H9 (cell line): ENCODE measurements at regions not wholly inside any gene's neighbourhood (a gene's known extent, or its start where the extent isn't known, plus 50 kb on each side); places are given as distances from the start of the nearest gene placed in this dataset.

Experiments
- DNase-seq: peaks from one replicate; pipeline ENCODE4 v3.0.0-alpha.2; 2017
- H2AFZ ChIP-seq: one replicate; pipeline ENCODE4 v1.6.1; 2013; ENCODE audit warnings: mild to moderate bottlenecking, low read length, control low read depth, moderate library complexity
- H2AK5ac ChIP-seq: 2 replicates; pipeline ENCODE4 v1.6.1; 2013; ENCODE audit warnings: low read length, control low read depth, mixed read lengths; ENCODE audit not compliant: insufficient read length
- H2BK120ac ChIP-seq: one replicate; pipeline ENCODE4 v1.6.1; 2013; ENCODE audit warnings: low read depth, mild to moderate bottlenecking, low read length, control low read depth, inconsistent platforms; ENCODE audit not compliant: poor library complexity, severe bottlenecking
- H2BK12ac ChIP-seq: 2 replicates; pipeline ENCODE4 v1.6.1; 2013; ENCODE audit warnings: low read length, control low read depth, mixed read lengths, low read depth; ENCODE audit not compliant: insufficient read length
- H2BK15ac ChIP-seq: 2 replicates; pipeline ENCODE4 v1.6.1; 2013; ENCODE audit warnings: low read depth, low read length, control low read depth
- H2BK20ac ChIP-seq: one replicate; pipeline ENCODE4 v1.6.1; 2013; ENCODE audit warnings: low read depth, mild to moderate bottlenecking, low read length, control low read depth, inconsistent platforms; ENCODE audit not compliant: poor library complexity, severe bottlenecking
- H2BK5ac ChIP-seq: 2 replicates; pipeline ENCODE4 v1.6.1; 2013; ENCODE audit warnings: low read length, control low read depth, mixed read lengths; ENCODE audit not compliant: insufficient read length
- H3K14ac ChIP-seq: 2 replicates; pipeline ENCODE4 v1.6.1; 2013; ENCODE audit warnings: low read length, control low read depth; ENCODE audit not compliant: insufficient read depth
- H3K18ac ChIP-seq: 2 replicates; pipeline ENCODE4 v1.6.1; 2013; ENCODE audit warnings: low read depth, mild to moderate bottlenecking, mixed read lengths, low read length, control low read depth; ENCODE audit not compliant: insufficient read length
- H3K23ac ChIP-seq: 2 replicates; pipeline ENCODE4 v1.6.1; 2013; ENCODE audit warnings: low read length, control low read depth, mixed read lengths, low read depth; ENCODE audit not compliant: insufficient read length
- H3K23me2 ChIP-seq: 2 replicates; pipeline ENCODE4 v1.6.1; 2013; ENCODE audit warnings: low read depth, mild to moderate bottlenecking, mixed read lengths, low read length, control low read depth; ENCODE audit not compliant: insufficient read length, poor library complexity, severe bottlenecking
- H3K27ac ChIP-seq: 2 replicates; pipeline ENCODE4 v1.5.1; 2013; ENCODE audit warnings: low read length, control low read depth, mixed read lengths, low read depth; ENCODE audit not compliant: insufficient read length
- H3K27me3 ChIP-seq: 2 replicates; pipeline ENCODE4 v1.6.1; 2013; ENCODE audit warnings: low read length, control low read depth, inconsistent platforms; ENCODE audit not compliant: insufficient read depth
- H3K4ac ChIP-seq: 2 replicates; pipeline ENCODE4 v1.6.1; 2013; ENCODE audit warnings: low read depth, mild to moderate bottlenecking, control low read depth, inconsistent platforms, low read length, moderate library complexity
- H3K4me1 ChIP-seq: 2 replicates; pipeline ENCODE4 v1.6.1; 2013; ENCODE audit warnings: low read length, control low read depth, inconsistent platforms; ENCODE audit not compliant: insufficient read depth
- H3K4me2 ChIP-seq: 2 replicates; pipeline ENCODE4 v1.6.1; 2013; ENCODE audit warnings: low read length, control low read depth, mixed read lengths; ENCODE audit not compliant: insufficient read length, insufficient read depth
- H3K56ac ChIP-seq: 2 replicates; pipeline ENCODE4 v1.6.1; 2013; ENCODE audit warnings: low read depth, mild to moderate bottlenecking, mixed read lengths, low read length, control low read depth; ENCODE audit not compliant: insufficient read length
- H3K79me1 ChIP-seq: 2 replicates; pipeline ENCODE4 v1.6.1; 2013; ENCODE audit warnings: low read depth, mild to moderate bottlenecking, moderate library complexity, low read length, control low read depth, inconsistent platforms; ENCODE audit not compliant: insufficient read depth, poor library complexity, severe bottlenecking
- H3K79me2 ChIP-seq: 2 replicates; pipeline ENCODE4 v1.6.1; 2013; ENCODE audit warnings: low read length, control low read depth, inconsistent platforms; ENCODE audit not compliant: insufficient read depth
- H3K9ac ChIP-seq: 2 replicates; pipeline ENCODE4 v1.6.1; 2013; ENCODE audit warnings: low read length, control low read depth, mixed read lengths; ENCODE audit not compliant: insufficient read length; ENCODE audit errors: extremely low read depth
- H3K9me3 ChIP-seq: one replicate; pipeline ENCODE4 v1.6.1; 2013; ENCODE audit warnings: low read depth, low read length, inconsistent platforms; ENCODE audit not compliant: control insufficient read depth
- H3T11ph ChIP-seq: one replicate; pipeline ENCODE4 v1.6.1; 2013; ENCODE audit warnings: mild to moderate bottlenecking, low read length, control low read depth, inconsistent platforms
- H4K20me1 ChIP-seq: one replicate; pipeline ENCODE4 v1.6.1; 2013; ENCODE audit not compliant: control insufficient read depth, insufficient read length, insufficient read depth
- H4K5ac ChIP-seq: 2 replicates; pipeline ENCODE4 v1.6.1; 2013; ENCODE audit warnings: low read depth, mild to moderate bottlenecking, mixed read lengths, low read length, control low read depth; ENCODE audit not compliant: insufficient read length
- H4K8ac ChIP-seq: replicated peaks from 2 replicates; pipeline ENCODE4 v1.6.1; 2013; ENCODE audit warnings: low read length, control low read depth, mixed read lengths, low read depth; ENCODE audit not compliant: insufficient read length
- H4K91ac ChIP-seq: 2 replicates; pipeline ENCODE4 v1.6.1; 2013; ENCODE audit warnings: low read depth, mild to moderate bottlenecking, moderate library complexity, mixed read lengths, low read length, control low read depth; ENCODE audit not compliant: insufficient read length
- H3K27ac Mint-ChIP-seq, 3 experiments: 2 replicates in 2 of 3; 3 replicates in 1 of 3; pipeline ENCODE4 v1.8.0; 2020 to 2021; ENCODE audit warnings: mixed read lengths in 3 of 3, mild to moderate bottlenecking in 1 of 3, moderate library complexity in 1 of 3
- H3K27me3 Mint-ChIP-seq: 2 replicates; pipeline ENCODE4 v1.8.0; 2021; ENCODE audit warnings: low read depth, mild to moderate bottlenecking, moderate library complexity, mixed read lengths
- H3K36me3 Mint-ChIP-seq, 3 experiments: 2 replicates in 2 of 3; 3 replicates in 1 of 3; pipeline ENCODE4 v1.8.0; 2020 to 2021; ENCODE audit warnings: low read depth in 3 of 3, mixed read lengths in 3 of 3; ENCODE audit not compliant: insufficient read depth in 1 of 3
- H3K4me1 Mint-ChIP-seq, 2 experiments: 2 replicates each; pipeline ENCODE4 v1.8.0; 2020; ENCODE audit warnings: mixed read lengths in 2 of 2
- H3K4me3 Mint-ChIP-seq, 2 experiments: 2 replicates in 1 of 2; 3 replicates in 1 of 2; pipeline ENCODE4 v1.8.0; 2020 to 2021; ENCODE audit warnings: mild to moderate bottlenecking in 2 of 2, mixed read lengths in 2 of 2, moderate library complexity in 1 of 2
- H3K9me3 Mint-ChIP-seq, 2 experiments: 2 replicates in 1 of 2; 3 replicates in 1 of 2; pipeline ENCODE4 v1.8.0; 2020; ENCODE audit warnings: mild to moderate bottlenecking in 2 of 2, mixed read lengths in 2 of 2, moderate library complexity in 1 of 2
- WGBS: extraction: QIAGEN DNeasy Blood & Tissue Kit; methylation state at CpG from one replicate; pipeline ENCODE4 v1.1.7; 2013; ENCODE audit warnings: missing lambda C conversion rate, low lambda C conversion rate, mixed read lengths; ENCODE audit not compliant: insufficient read length; ENCODE audit errors: extremely low coverage; 5-methylcytosine and 5-hydroxymethylcytosine counted together
- TF ChIP-seq, protein P1 (sequence below): fragments of 200-600 bp; sonication (generic); conservative IDR thresholded peaks from 3 replicates; pipeline ENCODE4 v1.8.0; 2021; ENCODE audit warnings: antibody characterized with exemption, mild to moderate bottlenecking

DNA sequence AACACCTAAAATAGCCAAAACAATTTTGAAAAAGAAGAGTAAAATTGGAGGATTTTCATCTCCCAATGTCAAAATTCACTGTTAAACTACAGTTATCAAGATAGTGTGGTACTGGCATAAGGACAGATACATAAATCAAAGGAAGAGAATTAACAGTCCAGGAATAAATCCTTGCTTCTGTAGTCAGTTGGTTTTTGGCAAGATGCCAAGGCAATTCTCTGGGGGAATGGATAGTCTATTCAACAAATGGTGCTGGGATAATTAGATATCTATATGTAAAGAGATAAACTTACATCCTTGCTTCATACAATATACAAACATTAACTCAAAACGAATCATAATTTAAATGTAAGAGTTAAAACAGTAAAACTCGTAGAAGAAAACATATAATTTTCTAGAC is 57.9 kb upstream of the SELENOK start:
- no peak overlapping the region for H3K4me2 ChIP-seq
- Mint-ChIP-seq H3K4me1 (no peaks in the 10 kb centered on the region), H3K36me3 (peaks cover 6 to 14% (median 13%) of the 10 kb centered on the region in 3 experiments; a peak in 5 of 7 replicates), H3K27me3 (peaks cover 3% of the 10 kb centered on the region), H3K4me3 (no peak overlapping the region), H3K9me3 (peaks cover 14 to 22% of the 10 kb centered on the region in 2 experiments), H3K27ac (no peak overlapping the region)
- no peaks in the 10 kb centered on the region for H3K23me2 ChIP-seq
- no peak overlapping the region for H2AFZ ChIP-seq
- no peak overlapping the region for H4K5ac ChIP-seq
- no peaks in the 10 kb centered on the region for H3K9me3 ChIP-seq
- H2BK12ac ChIP-seq: no peak overlapping the region
- H3K14ac ChIP-seq: no peak overlapping the region
- no CpG with 5 or more reads among the region's 2 CpGs for WGBS
- no peak overlapping the region for H3K18ac ChIP-seq
- no peak overlapping the region for H3K4ac ChIP-seq
- no peak overlapping the region for H2BK20ac ChIP-seq
- H3K79me1 ChIP-seq: no peaks in the 10 kb centered on the region
- H3K56ac ChIP-seq: no peak overlapping the region
- H2BK15ac ChIP-seq: no peak overlapping the region
- H4K91ac ChIP-seq: no peak overlapping the region
- H3K27me3 ChIP-seq: no peaks in the 10 kb centered on the region
- no peak overlapping the region for H3K27ac ChIP-seq
- H3K9ac ChIP-seq: no peak overlapping the region
- no peak overlapping the region for H2AK5ac ChIP-seq
- no peak overlapping the region for H2BK5ac ChIP-seq
- H3K4me1 ChIP-seq: no peaks in the 10 kb centered on the region
- H3T11ph ChIP-seq: no peak overlapping the region
- H4K8ac ChIP-seq: no peak overlapping the region
- no peak overlapping the region for H3K23ac ChIP-seq
- TF ChIP-seq, protein P1, sequence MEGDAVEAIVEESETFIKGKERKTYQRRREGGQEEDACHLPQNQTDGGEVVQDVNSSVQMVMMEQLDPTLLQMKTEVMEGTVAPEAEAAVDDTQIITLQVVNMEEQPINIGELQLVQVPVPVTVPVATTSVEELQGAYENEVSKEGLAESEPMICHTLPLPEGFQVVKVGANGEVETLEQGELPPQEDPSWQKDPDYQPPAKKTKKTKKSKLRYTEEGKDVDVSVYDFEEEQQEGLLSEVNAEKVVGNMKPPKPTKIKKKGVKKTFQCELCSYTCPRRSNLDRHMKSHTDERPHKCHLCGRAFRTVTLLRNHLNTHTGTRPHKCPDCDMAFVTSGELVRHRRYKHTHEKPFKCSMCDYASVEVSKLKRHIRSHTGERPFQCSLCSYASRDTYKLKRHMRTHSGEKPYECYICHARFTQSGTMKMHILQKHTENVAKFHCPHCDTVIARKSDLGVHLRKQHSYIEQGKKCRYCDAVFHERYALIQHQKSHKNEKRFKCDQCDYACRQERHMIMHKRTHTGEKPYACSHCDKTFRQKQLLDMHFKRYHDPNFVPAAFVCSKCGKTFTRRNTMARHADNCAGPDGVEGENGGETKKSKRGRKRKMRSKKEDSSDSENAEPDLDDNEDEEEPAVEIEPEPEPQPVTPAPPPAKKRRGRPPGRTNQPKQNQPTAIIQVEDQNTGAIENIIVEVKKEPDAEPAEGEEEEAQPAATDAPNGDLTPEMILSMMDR: no peak
- H2BK120ac ChIP-seq: no peak overlapping the region
- no peaks in the 10 kb centered on the region for H4K20me1 ChIP-seq
- DNase-seq: no peak
- H3K79me2 ChIP-seq: no peaks in the 10 kb centered on the region
